GM12864 (cell line): ENCODE measurements at regions not wholly inside any gene's neighbourhood (a gene's known extent, or its start where the extent isn't known, plus 50 kb on each side); places are given as distances from the start of the nearest gene placed in this dataset.

Experiments used
- DNase-seq: peaks from one replicate; pipeline ENCODE4 v3.0.0-alpha.2; 2011; ENCODE audit warnings: low read depth
- H3K4me3 ChIP-seq: 2 replicates; pipeline ENCODE4 v1.5.1; 2011; ENCODE audit warnings: mild to moderate bottlenecking, low read depth, low read length, control low read depth
- TF ChIP-seq, protein P1 (sequence below): IDR thresholded peaks from 2 replicates; pipeline ENCODE4 v1.5.1; 2011; ENCODE audit warnings: low read depth, mild to moderate bottlenecking, moderate library complexity, low read length, control low read depth, inconsistent platforms; ENCODE audit errors: missing control alignments

- TF ChIP-seq, protein P1, sequence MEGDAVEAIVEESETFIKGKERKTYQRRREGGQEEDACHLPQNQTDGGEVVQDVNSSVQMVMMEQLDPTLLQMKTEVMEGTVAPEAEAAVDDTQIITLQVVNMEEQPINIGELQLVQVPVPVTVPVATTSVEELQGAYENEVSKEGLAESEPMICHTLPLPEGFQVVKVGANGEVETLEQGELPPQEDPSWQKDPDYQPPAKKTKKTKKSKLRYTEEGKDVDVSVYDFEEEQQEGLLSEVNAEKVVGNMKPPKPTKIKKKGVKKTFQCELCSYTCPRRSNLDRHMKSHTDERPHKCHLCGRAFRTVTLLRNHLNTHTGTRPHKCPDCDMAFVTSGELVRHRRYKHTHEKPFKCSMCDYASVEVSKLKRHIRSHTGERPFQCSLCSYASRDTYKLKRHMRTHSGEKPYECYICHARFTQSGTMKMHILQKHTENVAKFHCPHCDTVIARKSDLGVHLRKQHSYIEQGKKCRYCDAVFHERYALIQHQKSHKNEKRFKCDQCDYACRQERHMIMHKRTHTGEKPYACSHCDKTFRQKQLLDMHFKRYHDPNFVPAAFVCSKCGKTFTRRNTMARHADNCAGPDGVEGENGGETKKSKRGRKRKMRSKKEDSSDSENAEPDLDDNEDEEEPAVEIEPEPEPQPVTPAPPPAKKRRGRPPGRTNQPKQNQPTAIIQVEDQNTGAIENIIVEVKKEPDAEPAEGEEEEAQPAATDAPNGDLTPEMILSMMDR: no peak
- no peak for DNase-seq
- no peak overlapping the region for H3K4me3 ChIP-seq
These were observed 546.6 kb downstream of the PCDH18 start for GRCh38 chr4:136985683-136986082.

- no peak for DNase-seq
- TF ChIP-seq, protein P1: no peak
- H3K4me3 ChIP-seq: no peak overlapping the region
These were observed 565.2 kb downstream of the PCDH18 start for GRCh38 chr4:136967069-136967468.

DNA sequence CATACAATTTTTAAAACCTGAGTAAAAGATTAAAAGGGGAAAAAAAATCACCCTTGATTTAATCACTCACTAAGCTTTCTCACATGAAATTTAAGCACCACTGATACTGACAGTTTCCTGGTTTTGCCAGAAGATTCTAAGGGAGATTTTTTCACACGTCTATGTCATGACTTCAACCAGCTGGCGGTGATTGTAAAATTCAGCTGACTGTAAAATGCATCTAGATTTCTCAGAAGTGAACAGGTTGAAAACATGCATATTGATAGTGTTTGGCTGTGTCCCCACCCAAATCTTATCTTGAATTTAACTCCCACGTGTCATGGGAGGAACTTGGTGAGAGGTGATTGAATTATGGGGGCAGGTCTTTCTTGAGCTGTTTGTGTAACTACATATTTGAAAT lies 566.8 kb downstream of the PCDH18 start:
- H3K4me3 ChIP-seq: no peak overlapping the region
- TF ChIP-seq, protein P1: no peak
- DNase-seq: no peak

DNA sequence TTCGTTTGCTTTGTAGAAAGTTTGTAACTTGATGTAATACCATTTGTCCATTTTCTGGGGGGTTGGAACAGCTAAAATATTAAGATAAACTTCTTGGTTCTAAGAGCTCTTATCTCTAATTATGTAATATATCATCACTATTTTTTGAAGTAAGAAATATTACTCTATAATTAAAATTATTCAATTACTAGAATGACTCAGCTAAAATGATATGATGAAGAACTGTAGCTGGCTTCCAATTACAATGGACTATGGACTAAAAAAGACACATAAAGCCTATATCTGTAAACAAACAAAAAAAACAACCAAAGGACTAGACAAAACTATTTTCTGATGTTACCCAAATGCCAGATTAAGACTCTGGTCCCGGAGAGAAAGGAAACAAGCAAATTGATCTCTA lies 569.4 kb downstream of the PCDH18 start:
- no peak for DNase-seq
- TF ChIP-seq, protein P1: no peak
- no peak overlapping the region for H3K4me3 ChIP-seq

- TF ChIP-seq, protein P1: no peak
- no peak for DNase-seq
- no peak overlapping the region for H3K4me3 ChIP-seq
These were observed 585.9 kb downstream of the PCDH18 start for GRCh38 chr4:136946307-136946907.

GRCh38 chr4:136939781-136940180 lies 592.5 kb downstream of the PCDH18 start:
- TF ChIP-seq, protein P1: no peak
- no peak overlapping the region for H3K4me3 ChIP-seq

GRCh38 chr4:136935871-136936270 lies 596.4 kb downstream of the PCDH18 start:
- TF ChIP-seq, protein P1: no peak
- no peak overlapping the region for H3K4me3 ChIP-seq
- no peak for DNase-seq

More at GRCh38 chr4:136939781-136940180, 592.5 kb downstream of the PCDH18 start:
- DNase-seq: no peak
